Gastrocnemius medialis (tissue), 4 donors: ENCODE measurements at regions not wholly inside any gene's neighbourhood (a gene's known extent, or its start where the extent isn't known, plus 50 kb on each side); places are given as distances from the start of the nearest gene placed in this dataset.

Source experiments
- ATAC-seq, 2 donors: fragments of 150-250 bp; one replicate each; pipeline ENCODE4 v1.9.1; 2016
- DNase-seq, 2 donors: peaks; one replicate each; pipeline ENCODE4 v3.0.0-alpha.2; 2019
- H3K27ac ChIP-seq, 4 donors: fragments of 200-600 bp; sonication (generic); 1 replicate in 1 of 4; 2 replicates in 3 of 4; pipeline ENCODE4 v1.5.1; 2016 to 2018; ENCODE audit warnings: mild to moderate bottlenecking in 2 of 4, moderate library complexity in 1 of 4
- H3K27me3 ChIP-seq, 3 donors: fragments of 200-600 bp; sonication (generic) in 2 of 3; 1 replicate in 1 of 3; 2 replicates in 2 of 3; pipeline versions ENCODE4 v1.5.1 to v1.6.0; 2016 to 2019; ENCODE audit warnings: mild to moderate bottlenecking in 1 of 3, moderate library complexity in 1 of 3
- H3K36me3 ChIP-seq, 2 donors: fragments of 200-600 bp; sonication (generic) in 1 of 2; one replicate each; pipeline ENCODE4 v1.5.1; 2017 to 2018
- H3K4me1 ChIP-seq, 2 donors: fragments of 200-600 bp; sonication (generic) in 1 of 2; one replicate each; pipeline ENCODE4 v1.5.1; 2016 to 2017; ENCODE audit warnings: mild to moderate bottlenecking in 2 of 2
- H3K4me3 ChIP-seq, 4 donors: fragments of 200-600 bp; sonication (generic) in 3 of 4; 1 replicate in 1 of 4; 2 replicates in 3 of 4; pipeline ENCODE4 v1.5.1; 2016 to 2019; ENCODE audit warnings: mild to moderate bottlenecking in 2 of 4
- H3K9me3 ChIP-seq, 3 donors: fragments of 200-600 bp; sonication (generic) in 2 of 3; 1 replicate in 1 of 3; 2 replicates in 2 of 3; pipeline ENCODE4 v1.5.1; 2016 to 2019
- POLR2A ChIP-seq, 2 donors: fragments of 450-650 bp; IDR thresholded peaks; one replicate each; pipeline ENCODE4 v1.6.1; 2017; ENCODE audit warnings: antibody characterized with exemption in 2 of 2, mild to moderate bottlenecking in 2 of 2, moderate library complexity in 2 of 2
- in situ Hi-C, 4 donors: fragments of 200-750 bp; cut with MboI; loops; one replicate each; pipeline versions ENCODE4 v1.15.0 to v1.8.0; 2017; ENCODE audit warnings: low sequenced_read_pairs in 4 of 4
- intact Hi-C: fragments of 100-400 bp; cut with DNase I; formaldehyde crosslinking; loops from one replicate; pipeline ENCODE4 v1.15.1; 2023; ENCODE audit warnings: low total_unique reads
- TF ChIP-seq, protein P1 (sequence below), 5 experiments: fragments of 450-650 bp in 3 of 5; fragments of 200-600 bp in 2 of 5; sonication (generic) in 2 of 5; IDR thresholded peaks in 4 of 5; conservative IDR thresholded peaks in 1 of 5; 1 replicate in 4 of 5; 2 replicates in 1 of 5; pipeline ENCODE4 v1.5.1; 2016 to 2019; ENCODE audit warnings: antibody characterized with exemption in 5 of 5, mild to moderate bottlenecking in 3 of 5, moderate library complexity in 3 of 5

DNA sequence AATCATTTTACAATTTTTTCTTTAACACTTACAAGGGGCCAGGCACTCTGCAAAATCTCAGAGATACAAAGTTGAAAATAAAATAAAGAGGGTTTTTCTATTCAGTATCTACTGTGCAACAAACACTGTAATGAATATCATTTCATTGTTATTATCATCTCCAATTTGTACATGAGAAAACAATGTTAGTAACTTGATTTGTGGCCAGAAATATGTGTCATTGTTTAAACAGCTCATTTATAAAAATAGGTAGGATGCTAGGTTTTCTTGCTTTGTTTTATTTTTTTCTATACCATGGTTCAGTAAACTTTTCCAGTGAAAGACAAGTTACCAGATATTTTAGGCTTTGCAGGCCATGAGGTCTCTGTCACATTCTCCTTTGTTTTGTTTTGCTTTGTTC is 318.1 kb upstream of the UBE2E2 start:
- H3K4me1 ChIP-seq = peaks cover 6 to 7% of the 10 kb centered on the region in 2 donors
- no peaks in the 10 kb centered on the region for H3K9me3 ChIP-seq
- ATAC-seq = no peak
- no peak for DNase-seq
- H3K36me3 ChIP-seq = no peaks in the 10 kb centered on the region
- in situ Hi-C loops = no loop called here
- H3K27ac ChIP-seq = no peak overlapping the region
- no peak for TF ChIP-seq POLR2A (IDR thresholded peaks at IDR 0.05)
- TF ChIP-seq, protein P1, sequence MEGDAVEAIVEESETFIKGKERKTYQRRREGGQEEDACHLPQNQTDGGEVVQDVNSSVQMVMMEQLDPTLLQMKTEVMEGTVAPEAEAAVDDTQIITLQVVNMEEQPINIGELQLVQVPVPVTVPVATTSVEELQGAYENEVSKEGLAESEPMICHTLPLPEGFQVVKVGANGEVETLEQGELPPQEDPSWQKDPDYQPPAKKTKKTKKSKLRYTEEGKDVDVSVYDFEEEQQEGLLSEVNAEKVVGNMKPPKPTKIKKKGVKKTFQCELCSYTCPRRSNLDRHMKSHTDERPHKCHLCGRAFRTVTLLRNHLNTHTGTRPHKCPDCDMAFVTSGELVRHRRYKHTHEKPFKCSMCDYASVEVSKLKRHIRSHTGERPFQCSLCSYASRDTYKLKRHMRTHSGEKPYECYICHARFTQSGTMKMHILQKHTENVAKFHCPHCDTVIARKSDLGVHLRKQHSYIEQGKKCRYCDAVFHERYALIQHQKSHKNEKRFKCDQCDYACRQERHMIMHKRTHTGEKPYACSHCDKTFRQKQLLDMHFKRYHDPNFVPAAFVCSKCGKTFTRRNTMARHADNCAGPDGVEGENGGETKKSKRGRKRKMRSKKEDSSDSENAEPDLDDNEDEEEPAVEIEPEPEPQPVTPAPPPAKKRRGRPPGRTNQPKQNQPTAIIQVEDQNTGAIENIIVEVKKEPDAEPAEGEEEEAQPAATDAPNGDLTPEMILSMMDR (IDR thresholded peaks at IDR 0.05 in 4 of 5, conservative IDR thresholded peaks at IDR 0.05 in 1 of 5) = no peak
- H3K27me3 ChIP-seq = no peaks in the 10 kb centered on the region
- intact Hi-C loops = no loop called here
- H3K4me3 ChIP-seq = no peak overlapping the region

- Histone ChIP-seq H3K27ac (peak overlapping the region; percentile 42 to 59 (median 48)), H3K4me1 (peaks cover 6 to 7% of the 10 kb centered on the region in 2 donors), H3K27me3 (no peaks in the 10 kb centered on the region), H3K9me3 (no peaks in the 10 kb centered on the region), H3K36me3 (no peaks in the 10 kb centered on the region), H3K4me3 (peak overlapping the region in 1 of 4 donors; percentile 14)
- no peak for DNase-seq
- in situ Hi-C loops = no loop called here
- TF ChIP-seq, protein P1 (IDR thresholded peaks at IDR 0.05 in 4 of 5, conservative IDR thresholded peaks at IDR 0.05 in 1 of 5) = no peak
- no peak for TF ChIP-seq POLR2A (IDR thresholded peaks at IDR 0.05)
- peak; percentile 21 to 73 for ATAC-seq
- intact Hi-C loops = no loop called here
These were observed 317.4 kb upstream of the UBE2E2 start for GRCh38 chr3:22885574-22886341.

GRCh38 chr3:22886439-22887068 is 316.6 kb upstream of the UBE2E2 start:
- Histone ChIP-seq H3K27ac (peak overlapping the region; percentile 42 to 59 (median 48)), H3K9me3 (no peaks in the 10 kb centered on the region), H3K36me3 (no peaks in the 10 kb centered on the region), H3K4me3 (peak overlapping the region in 1 of 4 donors; percentile 14), H3K4me1 (peaks cover 6 to 7% of the 10 kb centered on the region in 2 donors), H3K27me3 (no peaks in the 10 kb centered on the region)
- in situ Hi-C loops (no loop called here), intact Hi-C loops (no loop called here)
- ATAC-seq = peak; percentile 90 to 91
- peak; percentile 40 to 71 for DNase-seq
- TF ChIP-seq, protein P1 (IDR thresholded peaks at IDR 0.05 in 4 of 5, conservative IDR thresholded peaks at IDR 0.05 in 1 of 5) = no peak

DNA sequence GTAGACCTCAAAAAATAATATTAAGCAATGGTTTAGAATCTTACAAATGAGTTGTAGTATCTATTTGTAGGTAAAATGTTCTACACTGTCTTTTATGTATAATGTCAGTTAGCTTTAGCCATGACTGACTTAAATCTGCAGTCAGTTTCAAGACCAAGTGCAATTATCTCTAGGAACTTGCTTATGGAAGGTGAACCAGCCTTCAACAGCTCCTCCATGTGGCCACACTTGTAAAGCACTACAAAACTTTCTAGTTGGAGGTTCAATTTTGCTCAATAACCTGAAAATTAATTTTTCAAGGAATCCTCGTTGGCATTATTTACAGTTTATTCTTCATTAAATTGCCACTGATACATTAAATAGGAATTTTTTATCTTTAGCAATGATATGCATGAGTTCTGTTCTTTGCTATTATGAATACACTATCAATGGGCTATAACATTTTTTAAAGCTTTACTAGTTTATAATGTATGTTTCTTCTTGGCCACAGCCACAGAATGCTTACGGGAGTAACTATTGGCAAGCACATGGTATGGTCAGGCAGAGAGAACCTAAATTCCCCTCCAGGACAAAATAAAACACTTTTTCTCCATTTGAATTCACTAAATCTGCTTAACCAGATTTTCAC is 315.3 kb upstream of the UBE2E2 start:
- DNase-seq (no peak), ATAC-seq (no peak)
- Histone ChIP-seq H3K9me3 (no peaks in the 10 kb centered on the region), H3K27me3 (no peaks in the 10 kb centered on the region), H3K27ac (no peak overlapping the region), H3K36me3 (no peaks in the 10 kb centered on the region), H3K4me3 (no peak overlapping the region), H3K4me1 (peaks cover 6 to 7% of the 10 kb centered on the region in 2 donors)
- in situ Hi-C loops = no loop called here
- intact Hi-C loops = no loop called here
- TF ChIP-seq POLR2A (IDR thresholded peaks at IDR 0.05) = no peak
- TF ChIP-seq, protein P1 (IDR thresholded peaks at IDR 0.05 in 4 of 5, conservative IDR thresholded peaks at IDR 0.05 in 1 of 5) = peak in 2 of 5 experiments; percentile 17 to 44
